CD4-positive, alpha-beta T cell treated with Interleukin-17A for 4 hours (primary cell): ENCODE measurements at regions not wholly inside any gene's neighbourhood (a gene's known extent, or its start where the extent isn't known, plus 50 kb on each side); places are given as distances from the start of the nearest gene placed in this dataset.

Experiments used
- DNase-seq: peaks from one replicate; pipeline ENCODE4 v3.0.0-alpha.2; 2020; ENCODE audit warnings: mixed read lengths

DNA sequence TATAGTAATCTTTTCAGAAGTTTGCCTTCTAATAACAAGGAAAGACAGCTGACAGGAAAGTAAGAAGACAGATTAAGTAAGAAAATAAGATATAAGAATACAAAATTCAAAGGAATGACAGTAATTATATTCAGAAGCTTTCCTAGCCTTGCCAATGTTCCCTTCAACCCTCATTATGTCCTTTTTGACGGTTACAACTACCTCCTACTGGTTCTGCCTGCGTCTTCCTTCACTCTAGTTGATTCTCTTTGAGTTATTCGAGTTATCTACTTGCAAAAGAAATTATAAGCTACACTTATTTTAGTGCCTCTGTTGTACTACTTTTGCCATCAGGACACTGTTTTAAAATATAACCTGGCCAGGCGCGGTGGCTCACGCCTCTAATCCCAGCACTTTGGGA lies 218.9 kb upstream of the GYPC start:
- DNase-seq: no peak

DNA sequence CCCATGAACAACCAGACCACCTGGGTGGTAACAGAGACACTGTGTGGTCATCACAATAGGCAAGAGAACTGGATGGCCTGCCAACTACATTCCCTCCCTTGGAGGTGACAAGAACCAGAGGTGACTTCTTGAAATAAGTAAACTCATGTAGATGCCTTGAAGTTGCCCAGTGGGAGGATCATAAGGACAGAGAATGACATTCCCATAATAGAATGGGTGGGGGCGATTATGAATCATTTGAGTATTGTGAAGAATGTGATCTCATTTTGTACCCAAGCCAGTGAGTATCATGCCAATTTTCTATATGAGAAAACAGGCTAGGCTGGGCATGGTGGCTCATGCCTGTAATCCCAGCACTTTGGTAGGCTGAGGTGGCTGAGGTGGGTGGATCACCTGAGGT lies 211.4 kb upstream of the GYPC start:
- no peak for DNase-seq

DNA sequence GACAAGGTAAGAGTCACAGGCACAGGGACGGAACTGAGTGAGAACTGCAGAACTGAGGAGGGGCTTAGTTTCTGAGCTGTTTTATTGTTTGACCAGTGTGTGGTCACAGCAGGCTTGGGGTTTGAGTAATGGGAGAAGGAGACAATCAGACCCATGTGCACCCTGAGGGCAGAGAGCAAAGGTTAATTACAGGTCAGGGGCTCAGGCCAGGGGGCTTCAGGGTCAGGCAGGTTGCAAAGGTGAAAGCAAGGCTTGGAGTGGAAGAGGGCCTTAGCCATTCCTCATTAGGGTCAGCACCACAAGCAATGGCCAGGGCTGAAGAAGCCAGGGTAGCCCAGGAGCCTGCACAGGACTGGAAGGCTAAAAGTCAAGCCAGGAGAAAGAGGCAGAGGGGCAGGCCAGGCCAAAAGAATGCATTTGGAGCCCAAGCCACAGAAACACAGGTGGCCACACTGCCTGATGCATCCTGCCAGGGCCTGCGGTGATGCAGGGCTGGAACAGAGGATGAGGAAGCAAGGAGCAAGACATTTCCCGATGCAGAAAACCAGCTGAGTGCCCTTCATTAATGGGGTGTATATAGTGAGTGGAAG lies 209.8 kb upstream of the GYPC start:
- no peak for DNase-seq

DNA sequence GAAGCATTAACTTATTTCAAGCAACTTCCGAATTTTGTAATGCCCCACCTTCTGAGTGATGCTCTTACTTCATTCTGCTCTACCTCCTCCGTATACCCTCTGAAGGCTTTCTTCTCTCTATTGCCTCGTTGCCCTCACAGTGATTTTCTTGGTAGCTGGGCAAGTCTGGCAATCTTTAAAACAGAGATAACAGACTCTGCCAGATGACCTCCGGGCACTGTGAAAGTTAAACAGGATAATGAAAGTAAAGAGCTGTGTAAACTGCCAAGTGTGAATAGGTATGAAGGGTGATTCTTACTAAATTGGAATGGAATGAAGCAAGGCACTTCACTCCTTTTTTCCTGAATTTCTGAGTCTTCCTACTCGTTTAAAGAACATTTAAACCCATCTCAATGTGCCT lies 207.3 kb upstream of the GYPC start:
- no peak for DNase-seq

DNA sequence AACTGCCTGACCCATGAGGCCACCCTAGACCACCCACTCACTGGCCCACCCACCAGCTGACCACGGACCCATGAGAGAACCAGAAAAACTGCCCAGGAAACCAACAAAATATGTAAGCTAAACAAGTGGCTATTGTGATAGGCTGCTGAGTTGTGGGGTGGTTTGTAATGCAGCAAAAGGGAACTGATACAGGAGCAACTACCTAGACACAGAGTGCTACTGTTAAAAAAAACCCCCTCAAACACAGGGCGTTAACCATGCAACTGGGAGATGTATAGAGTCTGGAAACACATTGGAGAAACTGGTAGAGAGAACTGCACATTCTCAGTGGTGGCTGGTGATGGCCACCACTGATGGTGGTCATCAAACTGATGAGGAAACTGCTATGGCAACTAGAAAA lies 206.3 kb upstream of the GYPC start:
- DNase-seq: no peak

DNA sequence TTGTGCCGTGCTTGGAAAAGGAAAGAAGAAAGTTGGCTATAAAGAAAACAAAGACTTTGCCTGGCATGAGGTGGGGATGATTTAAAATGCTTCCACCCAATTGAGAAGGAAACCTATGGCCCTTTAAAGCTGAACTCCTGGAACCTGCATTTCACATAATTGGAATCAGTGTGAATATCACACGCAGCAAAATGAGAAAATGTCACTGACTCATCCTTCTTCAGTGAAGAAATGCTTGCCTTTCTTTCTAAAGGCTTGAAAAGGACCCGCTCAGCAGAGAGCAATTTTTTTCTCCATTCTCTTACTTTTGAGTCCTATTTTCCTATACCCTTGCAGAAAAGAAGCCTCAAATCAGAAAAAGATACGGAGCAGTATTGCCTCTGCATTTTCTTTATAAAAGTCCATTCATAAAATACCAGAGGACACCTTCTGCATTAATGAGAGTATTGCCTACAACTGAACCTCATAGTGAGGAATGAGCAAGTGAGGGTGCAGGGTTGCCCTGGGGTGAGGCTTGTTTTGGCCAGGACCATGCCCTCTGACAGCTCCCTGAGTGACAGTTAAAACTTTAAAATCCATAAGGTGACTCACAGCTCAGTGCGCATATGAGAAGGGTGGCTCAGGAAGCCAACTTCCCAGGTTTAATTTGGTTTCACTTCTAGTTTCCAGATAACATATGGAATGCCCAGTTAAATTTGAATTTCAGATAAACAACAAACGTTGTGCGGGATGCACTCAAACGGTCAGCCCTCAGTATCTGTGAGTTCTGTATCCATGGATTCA lies 191.9 kb upstream of the GYPC start:
- DNase-seq: no peak

DNA sequence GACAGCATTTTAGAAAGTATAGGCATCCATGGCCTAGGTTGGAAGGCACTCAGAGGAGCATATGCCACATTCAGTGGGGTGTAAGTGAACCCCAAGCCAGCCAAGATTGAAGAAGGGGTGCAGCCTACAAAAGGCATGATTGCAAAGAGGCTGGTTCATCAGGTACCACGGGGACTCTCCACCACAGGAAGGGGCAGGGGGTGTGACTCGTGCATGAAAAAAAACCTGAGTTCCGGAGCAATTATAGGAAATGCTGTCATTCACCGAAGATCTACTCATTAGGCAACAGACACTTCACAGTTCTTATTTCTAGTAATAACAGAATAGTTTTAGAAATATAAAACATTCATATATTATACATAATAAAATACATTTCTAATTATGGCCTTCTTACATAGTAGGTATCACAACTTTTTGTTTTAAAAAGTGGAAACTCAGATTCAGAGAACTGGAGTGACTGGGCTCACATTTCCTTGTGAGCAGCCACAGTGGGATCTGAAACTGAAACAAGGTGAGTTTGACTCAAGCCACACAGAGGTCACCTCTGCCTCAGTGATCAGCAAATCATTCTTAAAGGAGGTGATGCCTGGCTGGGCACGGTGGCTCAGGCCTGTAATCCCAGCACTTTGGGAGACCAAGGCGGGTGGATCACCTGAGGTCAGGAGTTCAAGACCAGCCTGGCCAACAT lies 188.4 kb upstream of the GYPC start:
- no peak for DNase-seq

GRCh38 chr2:126475031-126475430 lies 180.9 kb upstream of the GYPC start:
- DNase-seq: no peak

- DNase-seq: no peak
These were observed 179.3 kb upstream of the GYPC start for GRCh38 chr2:126476691-126477090.

DNA sequence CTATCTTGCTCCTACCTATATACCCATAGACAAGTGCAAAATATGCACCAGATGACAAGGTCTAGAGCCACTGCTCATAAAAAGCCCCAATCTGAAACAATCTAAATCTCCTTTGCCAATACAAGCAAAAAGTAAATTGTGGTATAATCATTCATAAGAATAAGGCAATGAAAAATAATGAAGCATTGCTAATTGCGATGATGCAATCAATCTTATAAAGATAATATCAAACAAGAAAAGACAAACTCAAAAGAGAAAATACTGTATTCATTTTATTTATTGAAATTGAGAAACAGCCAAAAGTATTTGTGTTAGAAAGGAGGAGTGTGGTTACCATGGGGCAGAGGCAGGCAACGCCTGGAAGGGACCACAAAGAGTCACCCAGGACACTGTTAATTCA lies 175.9 kb upstream of the GYPC start:
- no peak for DNase-seq

- DNase-seq: no peak
These were observed 173.1 kb upstream of the GYPC start for GRCh38 chr2:126482582-126483464.

DNA sequence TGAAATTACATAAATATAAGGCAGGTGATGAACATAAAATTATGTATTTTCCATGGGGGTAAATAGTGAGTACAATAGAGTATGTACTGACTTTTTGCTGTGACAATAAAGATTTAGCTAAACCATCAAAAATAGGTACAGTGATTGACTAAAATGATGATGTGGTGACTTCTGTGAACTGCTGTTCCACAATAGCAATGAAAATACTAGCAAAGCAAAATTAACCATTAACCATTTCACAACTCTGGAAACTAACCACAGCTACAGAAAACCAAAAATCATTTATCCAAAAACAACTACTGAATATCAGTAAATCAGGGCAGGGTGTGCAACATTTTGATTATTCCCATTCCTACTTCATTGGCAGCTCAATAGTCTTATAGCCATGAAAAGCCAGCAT lies 161.4 kb upstream of the GYPC start:
- no peak for DNase-seq

DNA sequence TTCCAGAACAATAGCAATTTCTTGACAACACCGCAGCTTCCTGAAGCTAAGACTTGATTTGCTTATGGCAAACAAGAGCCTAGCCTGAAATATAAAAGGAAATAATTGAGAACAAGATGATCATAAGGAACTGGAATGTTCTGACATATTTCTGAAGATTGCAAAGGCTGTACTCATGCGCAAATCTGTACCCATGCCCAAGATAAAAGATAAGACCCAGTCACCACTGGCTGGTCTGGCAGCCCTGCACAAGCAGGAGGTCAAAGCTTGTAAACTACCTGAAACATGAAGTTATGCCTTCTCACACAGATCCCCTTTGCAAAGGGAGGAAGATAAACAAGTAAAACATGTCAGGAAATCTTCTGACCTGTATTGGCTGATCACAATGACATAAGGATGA lies 160.8 kb upstream of the GYPC start:
- no peak for DNase-seq

DNA sequence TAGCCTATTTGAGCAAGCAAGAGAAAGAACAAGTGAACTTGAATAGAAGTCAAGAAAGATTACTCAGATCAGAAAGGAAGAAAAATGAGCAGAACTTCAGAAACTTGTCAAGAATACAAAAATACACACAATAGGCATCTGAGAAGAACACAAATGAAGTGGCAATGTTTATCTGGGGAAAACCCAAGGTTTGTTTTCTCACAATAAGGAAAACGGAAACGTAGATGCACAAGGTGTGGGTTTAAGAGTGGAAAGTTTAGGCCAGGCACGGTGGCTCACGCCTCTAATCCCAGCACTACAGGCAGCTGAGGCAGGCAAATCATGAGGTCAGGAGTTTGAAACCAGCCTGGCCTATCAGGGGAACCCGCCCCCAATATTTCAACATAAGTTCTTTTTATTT lies 159.5 kb upstream of the GYPC start:
- DNase-seq: no peak

GRCh38 chr2:126503476-126503875 lies 152.5 kb upstream of the GYPC start:
- no peak for DNase-seq

DNA sequence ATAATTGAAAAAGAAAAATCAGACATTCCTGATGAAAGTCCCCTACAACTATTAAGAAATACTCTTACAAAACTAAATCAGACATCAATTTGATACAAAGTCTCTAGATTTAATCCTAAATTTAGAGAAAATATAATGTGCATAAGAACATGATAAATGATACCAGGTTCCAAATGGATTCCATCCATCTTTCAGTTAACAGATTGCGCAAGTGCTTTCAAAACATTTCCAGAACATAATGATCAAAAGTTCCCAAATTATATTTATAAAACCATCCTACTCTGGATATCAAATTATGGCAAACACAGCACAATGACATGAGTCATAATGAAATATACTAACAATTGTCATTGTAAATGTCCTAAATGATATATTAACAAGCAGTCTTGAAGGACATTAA lies 151.0 kb upstream of the GYPC start:
- no peak for DNase-seq

GRCh38 chr2:126506786-126507185 lies 149.2 kb upstream of the GYPC start:
- no peak for DNase-seq

DNA sequence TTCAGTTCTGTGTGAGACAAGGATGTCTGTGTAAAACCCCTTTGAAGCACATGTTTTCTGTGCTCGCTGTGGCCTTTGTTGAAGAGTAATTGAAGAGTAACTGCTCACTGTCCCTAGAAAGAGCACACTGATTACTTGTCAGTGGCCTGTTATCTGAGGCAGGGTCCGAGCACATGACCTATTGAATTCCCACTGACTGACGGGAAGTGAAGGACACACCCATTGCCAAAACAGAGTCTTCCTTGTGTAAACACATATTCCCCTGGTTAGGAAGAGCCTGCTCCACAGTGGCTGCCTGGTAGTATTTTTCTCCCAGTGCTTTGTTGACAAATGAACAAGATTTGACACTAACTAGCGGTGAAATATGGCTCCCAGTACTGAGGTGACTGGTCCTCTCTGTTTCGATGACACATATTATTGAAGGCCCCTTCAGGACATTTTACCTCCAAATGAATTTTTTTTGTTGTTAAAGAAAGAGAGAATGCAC lies 148.5 kb upstream of the GYPC start:
- no peak for DNase-seq

GRCh38 chr2:126510356-126510755 lies 145.6 kb upstream of the GYPC start:
- no peak for DNase-seq

- no peak for DNase-seq
These were observed 145.0 kb upstream of the GYPC start for GRCh38 chr2:126510960-126511359.

- no peak for DNase-seq
These were observed 143.9 kb upstream of the GYPC start for GRCh38 chr2:126512026-126512425.

GRCh38 chr2:126513033-126513432 lies 142.9 kb upstream of the GYPC start:
- no peak for DNase-seq

DNA sequence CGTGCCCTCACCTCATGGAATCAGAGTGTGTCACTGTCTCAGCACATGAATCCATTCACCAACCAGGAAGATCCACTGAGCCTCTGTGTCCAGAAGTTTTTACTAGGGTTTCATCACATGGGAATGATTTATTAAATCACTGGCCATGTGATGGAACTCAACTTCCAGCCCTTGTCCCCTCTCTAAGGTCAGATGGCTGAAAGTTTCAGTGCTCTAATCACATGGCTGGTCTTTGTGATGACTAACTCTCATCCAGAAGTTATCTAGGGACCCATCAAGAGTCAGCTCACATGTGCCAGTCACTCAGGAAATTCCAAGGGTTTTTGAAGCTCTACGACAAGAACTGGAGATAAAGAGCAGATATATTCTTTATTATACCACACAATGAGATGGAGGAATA lies 140.5 kb upstream of the GYPC start:
- DNase-seq: no peak
